ENCODE measurements at regions not wholly inside any gene's neighbourhood (a gene's known extent, or its start where the extent isn't known, plus 50 kb on each side); places are given as distances from the start of the nearest gene placed in this dataset.

- POLR2A ChIA-PET: no interaction called here
- DNase-seq: no peak
These were observed 1512.5 kb downstream of the TECRL start for GRCh38 chr4:62896721-62897120.

More at GRCh38 chr4:62896721-62897120, 1512.5 kb downstream of the TECRL start:
- Histone ChIP-seq H3K36me3 (replicated peaks in 1 of 2; ENCODE audit: control insufficient read depth in 1 of 2, insufficient read depth in 2 of 2, low read length in 1 of 2) (no peaks in the 10 kb centered on the region), H3K27me3 (ENCODE audit: insufficient read depth) (no peaks in the 10 kb centered on the region), H4K20me1 (ENCODE audit: insufficient read depth) (no peaks in the 10 kb centered on the region), H2AFZ (ENCODE audit: low read depth) (no peak overlapping the region), H3K9me3 (no peaks in the 10 kb centered on the region), H3K27ac (ENCODE audit: low read depth in 2 of 2, low read length in 1 of 2) (no peak overlapping the region), H3K4me1 (ENCODE audit: control insufficient read depth in 1 of 2, insufficient read depth in 2 of 2, low read depth in 1 of 2, low read length in 1 of 2) (no peaks in the 10 kb centered on the region), H3K9me2 (no peaks in the 10 kb centered on the region), H3K4me3 (ENCODE audit: low read depth in 2 of 2, low read length in 1 of 2) (no peak overlapping the region), H3K79me2 (ENCODE audit: insufficient read depth) (no peaks in the 10 kb centered on the region), H3F3A (replicated peaks; ENCODE audit: insufficient read depth) (no peaks in the 10 kb centered on the region), H3K9ac (no peak overlapping the region), H3K4me2 (no peak overlapping the region)
- TF ChIP-seq REST (IDR thresholded peaks at IDR 0.05; ENCODE audit: low read depth, low read length) (no peak), ZBTB33 (IDR thresholded peaks at IDR 0.05; ENCODE audit: borderline replicate concordance, low read depth) (no peak), GATA2 (CRISPR knock-in tag; IDR thresholded peaks at IDR 0.05) (no peak), POLR2AphosphoS5 (IDR thresholded peaks at IDR 0.05; ENCODE audit: low read depth, low read length) (no peak), TAF1 (IDR thresholded peaks at IDR 0.05; ENCODE audit: borderline replicate concordance, low read depth, low read length) (no peak), SIN3A (IDR thresholded peaks at IDR 0.05; ENCODE audit: borderline replicate concordance, low read depth, low read length) (no peak)
- CTCF ChIA-PET: no interaction called here
- no CpG with 5 or more reads among the region's 3 CpGs for WGBS (ENCODE audit: low lambda C conversion rate)
